ENCODE measurements at regions not wholly inside any gene's neighbourhood (a gene's known extent, or its start where the extent isn't known, plus 50 kb on each side); places are given as distances from the start of the nearest gene placed in this dataset.

- TF ChIP-seq CTCF (IDR thresholded peaks at IDR 0.05) (no peak), POLR2A (IDR thresholded peaks at IDR 0.05; ENCODE audit: low read depth) (no peak)
Measured at GRCh38 chr11:47918882-47919495, 61.4 kb upstream of the PTPRJ start.
